GM21528 (cell line): ENCODE measurements at regions not wholly inside any gene's neighbourhood (a gene's known extent, or its start where the extent isn't known, plus 50 kb on each side); places are given as distances from the start of the nearest gene placed in this dataset.

Source experiments
- ATAC-seq: cut with Tn5 transposase; IDR thresholded peaks from one replicate; pipeline ENCODE4 v1.9.1; 2021; ENCODE audit warnings: mild to moderate bottlenecking, moderate library complexity; ENCODE audit not compliant: unreplicated experiment, low FRiP score

DNA sequence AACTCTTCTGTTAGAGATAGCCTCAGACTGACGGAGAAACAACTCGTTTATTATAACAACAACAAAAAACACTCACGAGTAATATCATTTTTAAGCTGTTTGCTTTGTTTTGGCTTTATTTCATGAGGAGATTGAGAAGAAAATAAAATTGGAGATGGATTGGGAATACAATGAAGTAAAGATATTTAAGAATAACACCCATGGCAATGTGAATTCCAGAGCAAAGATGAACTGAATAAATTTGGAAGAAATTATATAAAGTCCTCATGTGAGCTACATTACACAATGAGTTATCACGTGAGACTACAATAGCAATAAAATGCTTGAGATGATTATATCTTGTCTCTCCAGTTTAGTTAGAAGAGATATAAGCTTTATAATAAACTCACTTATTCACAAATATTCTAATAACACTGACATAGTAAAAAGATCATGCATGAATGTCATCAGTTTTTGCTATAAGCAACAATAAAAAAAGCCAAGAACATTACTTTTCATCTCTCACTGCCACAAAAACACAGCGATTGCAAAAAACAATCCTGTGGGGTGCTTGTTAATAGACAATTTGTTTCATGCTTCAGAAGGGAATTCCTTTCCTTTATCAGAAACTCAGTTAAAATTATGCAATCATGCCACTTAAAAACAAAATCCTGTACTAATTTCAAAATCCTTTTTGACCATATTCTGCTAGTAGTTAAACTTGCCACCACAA is 696.7 kb upstream of the MARCKS start:
- no peak for ATAC-seq

DNA sequence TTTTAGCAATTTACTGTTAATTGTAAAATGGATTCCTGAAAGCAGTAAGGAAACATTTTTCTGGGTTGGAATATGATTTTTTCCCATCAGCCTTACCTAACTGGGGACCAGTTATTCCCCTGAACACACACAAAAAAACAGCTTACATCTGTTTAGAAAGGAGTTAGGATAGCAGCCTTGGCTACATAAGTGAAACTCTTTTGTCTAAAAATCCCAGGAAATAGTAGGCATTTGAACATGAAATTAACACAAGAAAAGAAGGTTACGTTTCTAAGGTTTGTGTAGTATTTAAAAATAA is 696.2 kb upstream of the MARCKS start:
- ATAC-seq, result no peak

DNA sequence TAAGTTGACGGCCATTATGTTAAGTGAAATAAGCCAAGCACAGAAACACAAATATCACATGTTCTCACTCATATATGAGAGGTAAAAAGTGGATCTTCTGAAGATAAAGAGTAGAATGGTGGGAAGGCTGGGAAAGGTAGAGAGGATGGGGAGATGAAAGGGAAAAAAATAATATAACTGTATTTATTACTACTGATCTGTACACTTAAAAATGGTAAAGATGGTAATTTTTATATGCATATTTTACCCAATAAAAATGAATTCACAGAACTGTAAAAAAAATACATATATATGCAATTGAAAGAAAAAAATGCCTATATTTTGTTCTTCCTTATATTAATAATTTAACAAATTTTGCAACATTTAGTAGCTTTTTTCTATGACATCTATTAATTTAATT is 694.4 kb upstream of the MARCKS start:
- ATAC-seq, result no peak

DNA sequence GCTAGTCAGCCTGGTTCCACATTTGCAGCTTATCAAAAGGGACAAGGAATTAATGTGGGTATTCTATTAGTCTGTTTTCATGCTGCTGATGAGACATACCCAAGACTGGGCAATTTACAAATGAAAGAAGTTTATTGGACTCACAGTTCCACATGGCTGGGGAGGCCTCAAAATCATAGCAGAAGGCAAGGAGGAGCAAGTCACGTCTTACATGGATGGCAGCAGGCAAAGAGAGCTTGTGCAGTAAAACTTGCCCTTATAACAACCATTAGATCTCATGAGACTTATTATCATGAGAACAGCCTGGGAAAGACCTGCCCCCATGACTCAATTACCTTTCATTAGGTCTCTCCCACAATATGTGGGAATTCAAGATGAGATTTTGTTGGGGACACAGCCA is 689.1 kb upstream of the MARCKS start:
- ATAC-seq, result no peak

DNA sequence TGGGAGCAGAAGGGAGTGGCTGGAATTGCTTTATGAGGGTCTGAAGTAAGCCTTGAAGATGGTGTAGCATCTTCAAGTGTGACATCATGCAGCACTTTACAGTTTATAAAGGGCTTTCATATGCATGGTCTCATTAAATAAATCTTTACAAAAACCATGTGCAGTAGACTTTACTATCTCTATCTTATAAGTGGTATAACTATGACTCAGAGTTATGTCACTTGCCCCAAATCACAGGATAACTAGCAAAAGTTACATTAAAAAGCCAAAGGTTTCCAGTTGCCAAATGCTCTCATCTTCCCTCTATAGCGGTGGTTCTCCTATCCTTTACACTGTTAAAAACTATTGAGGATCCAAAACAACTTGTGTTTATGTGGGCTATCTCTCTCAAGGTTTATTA is 687.7 kb upstream of the MARCKS start:
- no peak for ATAC-seq

DNA sequence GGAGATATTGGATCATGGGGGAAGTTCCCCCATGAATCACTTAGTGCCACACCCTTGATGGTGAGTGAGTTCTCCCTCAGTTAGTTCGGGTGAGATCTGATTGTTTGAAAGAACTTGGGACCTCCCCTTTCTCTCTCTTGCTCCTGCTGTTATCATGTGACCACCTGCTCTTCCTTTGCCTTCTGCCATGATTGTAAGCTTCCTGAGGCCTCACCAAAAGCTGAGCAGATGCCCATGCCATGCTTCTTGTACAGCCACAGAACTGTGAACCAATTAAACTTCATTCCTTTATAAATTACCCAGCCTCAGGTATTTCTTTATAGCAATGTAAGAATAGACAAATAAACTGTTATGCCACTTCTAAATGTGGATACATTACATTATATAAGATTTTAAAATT is 686.7 kb upstream of the MARCKS start:
- ATAC-seq, result no peak

DNA sequence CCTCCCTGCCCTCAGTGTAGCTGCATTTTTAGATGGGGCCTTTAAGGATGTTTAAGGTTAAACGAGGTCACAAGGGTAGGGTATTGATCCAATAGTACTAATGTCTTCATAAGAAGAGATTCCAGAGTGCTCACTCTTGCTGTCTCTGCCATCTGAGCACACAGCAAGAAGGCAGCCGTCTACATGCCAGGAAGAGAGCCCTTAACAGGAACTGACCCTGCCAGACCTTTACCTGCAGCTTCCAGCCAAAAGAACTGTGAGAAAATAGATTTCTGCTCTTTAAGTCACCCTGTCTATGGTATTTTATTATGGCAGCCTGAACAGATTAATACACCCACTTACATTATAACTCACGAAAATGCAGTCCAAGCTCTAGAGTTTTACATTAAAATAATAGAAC is 685.3 kb upstream of the MARCKS start:
- ATAC-seq, result no peak

DNA sequence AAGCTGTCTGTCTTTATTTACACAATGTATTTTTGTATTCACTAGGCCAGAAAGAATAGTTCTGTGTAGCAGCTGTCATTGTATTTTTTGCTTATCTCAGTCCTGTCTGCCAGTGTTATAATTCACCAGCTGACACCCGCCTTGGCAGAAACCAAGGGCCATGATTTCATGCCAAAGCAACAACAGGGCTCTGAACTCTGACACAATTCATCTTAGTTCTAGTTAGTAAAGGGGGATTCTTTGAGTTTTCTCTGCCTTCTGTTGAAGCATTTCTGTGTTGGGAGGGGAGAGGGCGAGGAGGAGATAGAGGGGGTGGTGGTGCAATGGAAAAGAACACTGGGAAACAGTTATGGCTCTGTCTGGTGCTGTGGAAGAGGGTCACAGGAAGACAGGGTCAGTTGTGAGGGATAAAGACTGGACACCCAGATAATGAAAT is 684.6 kb upstream of the MARCKS start:
- ATAC-seq, result no peak

DNA sequence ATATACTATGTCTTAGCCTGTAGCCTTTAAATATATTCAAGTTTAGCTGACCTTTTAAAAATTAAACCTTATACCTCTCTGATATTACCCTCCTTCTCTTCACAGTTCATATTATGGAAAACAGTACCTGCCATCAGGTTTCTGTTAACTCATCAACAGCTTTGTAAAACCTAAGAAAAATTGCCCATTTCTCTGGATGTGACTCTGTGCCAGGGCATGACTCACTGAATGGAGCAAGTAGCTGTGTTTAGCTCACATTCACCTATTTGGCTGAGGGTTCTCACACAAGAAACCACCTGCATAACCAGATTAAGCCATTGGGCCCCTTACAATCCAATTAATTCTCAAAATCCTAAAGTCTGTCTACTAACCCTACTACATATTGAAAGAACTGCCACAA is 678.8 kb upstream of the MARCKS start:
- no peak for ATAC-seq

DNA sequence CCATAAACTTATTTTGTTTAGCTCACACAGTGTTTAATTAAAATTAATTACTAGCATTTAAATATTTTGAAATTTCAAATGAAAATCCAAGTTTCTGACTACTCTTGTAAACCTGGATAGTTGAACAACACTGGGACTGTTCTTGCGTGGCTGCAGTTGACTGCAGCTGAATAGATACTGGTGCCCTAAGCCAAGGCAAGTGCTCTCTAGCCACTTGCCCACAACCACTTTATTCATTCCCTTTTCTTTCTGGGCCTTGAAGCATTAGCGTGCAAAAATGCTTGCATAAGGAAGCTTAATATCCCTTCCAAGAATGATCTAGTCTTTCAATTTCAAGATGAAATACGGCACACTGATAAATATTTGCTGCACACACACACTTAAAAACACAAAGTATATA is 676.0 kb upstream of the MARCKS start:
- no peak for ATAC-seq

DNA sequence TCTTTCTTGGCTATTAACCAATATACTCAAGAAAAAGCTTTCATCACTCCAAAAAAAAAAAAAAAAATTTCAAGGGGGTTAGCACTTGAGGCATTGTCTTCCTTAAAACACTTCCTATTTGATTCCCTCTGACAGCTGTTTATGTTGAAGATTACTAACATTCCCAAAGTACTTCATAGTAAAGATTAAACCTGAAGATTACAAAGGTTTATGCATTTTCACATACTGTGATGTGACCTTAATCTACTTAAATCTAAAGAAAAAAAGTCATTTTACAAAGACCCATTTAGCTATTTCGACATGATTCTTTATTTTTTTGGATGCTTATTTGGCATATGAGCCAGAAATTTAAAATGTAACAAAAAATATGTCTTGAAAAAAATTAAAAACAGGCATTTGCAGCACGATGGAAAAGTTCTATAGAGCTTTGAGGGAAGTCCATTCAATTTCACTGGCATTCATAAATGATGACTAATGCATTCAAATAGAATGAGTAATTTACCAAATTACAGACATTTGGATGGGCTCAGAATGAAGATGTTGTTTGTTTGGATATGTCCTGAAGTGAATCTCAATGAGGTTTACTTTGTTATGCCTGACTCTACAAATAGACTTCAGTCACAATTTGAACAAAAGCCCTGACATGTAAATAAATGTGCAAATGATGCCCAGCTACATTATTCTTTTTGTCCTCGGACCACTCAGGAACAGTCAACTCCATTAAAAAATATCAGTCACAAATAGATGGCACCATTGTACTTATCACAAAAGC is 674.6 kb upstream of the MARCKS start:
- no peak for ATAC-seq

DNA sequence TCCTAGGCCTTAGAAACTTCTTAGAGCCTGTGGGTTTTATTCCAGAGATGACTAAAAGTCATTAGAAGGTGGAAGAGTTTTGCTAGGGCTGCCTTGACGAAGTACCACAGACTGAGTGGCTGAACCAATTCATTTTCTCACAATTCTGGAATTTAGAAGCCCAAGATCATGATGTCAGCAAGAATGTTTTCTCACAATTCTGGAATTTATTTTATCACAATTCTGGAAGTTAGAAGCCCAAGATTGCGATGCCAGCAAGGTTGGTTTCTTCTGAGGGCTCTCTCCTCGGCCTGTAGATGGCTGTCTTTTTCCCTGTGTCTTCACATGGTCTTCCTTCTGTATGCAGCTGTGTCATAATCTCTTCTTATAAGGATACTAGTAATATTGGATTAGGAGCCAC is 672.9 kb upstream of the MARCKS start:
- no peak for ATAC-seq

DNA sequence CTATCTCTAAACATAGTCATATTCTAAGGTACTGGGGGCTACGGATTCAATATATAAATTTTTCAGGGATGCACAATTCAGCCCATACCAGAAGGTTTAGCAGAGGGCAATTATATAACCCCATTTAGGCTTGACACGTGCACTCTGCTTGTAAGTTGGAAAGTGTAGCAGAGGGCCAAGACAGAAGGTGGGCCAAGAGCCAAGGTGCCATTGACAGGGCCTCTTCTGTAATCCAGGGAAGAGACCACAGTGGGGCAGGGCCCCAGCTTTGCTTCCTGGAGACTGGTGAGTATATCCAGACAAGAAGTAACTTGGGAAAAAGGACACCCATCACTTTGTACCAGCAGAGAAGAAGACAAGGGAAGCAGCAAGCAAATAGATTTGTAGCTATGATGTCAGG is 672.4 kb upstream of the MARCKS start:
- no peak for ATAC-seq

DNA sequence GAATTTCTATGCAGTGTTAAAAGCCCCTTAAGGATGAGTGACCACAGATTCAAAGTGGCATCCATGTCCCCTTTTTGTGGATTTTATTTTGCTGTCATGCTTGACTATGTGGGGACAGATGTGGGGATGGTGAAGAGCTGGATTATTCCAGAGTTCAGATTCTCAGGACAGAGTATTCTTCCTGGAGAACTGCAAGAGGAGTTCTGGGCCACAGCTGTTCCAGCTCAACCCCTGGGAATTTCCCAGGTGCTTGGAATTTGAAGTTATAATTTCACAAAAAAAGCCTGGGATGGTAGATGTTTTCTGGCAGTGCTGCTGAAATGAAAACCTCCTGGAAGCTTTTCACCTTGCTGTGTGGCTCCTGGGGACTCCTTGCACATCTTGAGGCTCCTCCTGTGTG is 671.8 kb upstream of the MARCKS start:
- no peak for ATAC-seq

DNA sequence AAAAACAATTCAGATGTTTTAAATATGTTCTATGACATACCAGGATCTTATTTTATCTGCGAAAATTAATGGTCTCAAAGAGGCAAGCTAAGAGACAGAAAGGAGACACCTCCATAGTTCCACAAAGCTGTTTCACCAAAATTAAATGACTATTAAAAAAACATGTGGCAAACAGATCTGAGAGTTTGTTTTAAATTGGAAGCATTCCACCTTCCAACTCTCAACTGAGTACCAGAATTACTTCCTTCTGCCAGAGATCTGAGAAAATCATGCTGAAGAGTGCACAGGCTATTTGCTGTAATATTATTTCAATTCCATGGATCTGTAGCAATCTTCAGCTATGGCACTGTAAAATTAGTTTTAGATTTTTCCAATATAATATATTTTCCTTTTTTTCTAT is 669.5 kb upstream of the MARCKS start:
- no peak for ATAC-seq

DNA sequence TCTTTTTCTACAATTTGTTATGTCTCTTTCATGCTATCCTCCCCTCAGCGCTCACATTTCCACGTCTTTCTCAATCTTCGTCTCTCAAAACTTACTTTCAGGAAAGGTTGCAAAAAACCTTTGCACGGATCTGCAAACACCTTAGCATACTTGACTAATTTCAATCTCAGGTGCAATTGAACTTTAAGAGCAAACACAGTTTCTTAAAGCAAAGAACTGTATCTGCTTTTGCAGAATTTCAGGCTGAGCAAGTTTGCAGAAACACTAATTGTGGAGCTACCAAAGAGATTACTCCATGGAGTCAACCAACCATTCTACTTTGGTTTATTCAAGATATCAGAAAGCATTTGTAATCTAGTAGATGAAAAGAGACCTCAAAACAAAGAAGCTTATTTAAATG is 668.2 kb upstream of the MARCKS start:
- ATAC-seq, result no peak

DNA sequence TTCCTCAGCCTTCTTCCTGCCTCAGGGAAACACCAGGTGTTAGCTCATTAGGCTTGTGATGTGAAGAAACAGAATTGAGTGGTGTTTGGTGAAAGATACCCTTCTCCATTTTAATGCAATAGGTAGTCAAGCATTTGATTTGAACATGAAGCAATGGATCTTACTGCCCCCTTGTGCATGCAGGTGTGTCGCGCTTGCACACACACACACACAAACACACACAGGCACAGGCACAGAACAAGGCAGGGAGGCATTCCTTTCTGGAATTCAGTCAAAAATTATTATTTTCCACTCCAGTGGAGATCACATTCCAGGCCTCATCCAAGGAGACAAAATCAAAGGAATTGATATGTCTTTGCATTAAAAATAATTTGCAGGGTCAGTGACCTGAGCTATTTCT is 667.0 kb upstream of the MARCKS start:
- ATAC-seq, result no peak

DNA sequence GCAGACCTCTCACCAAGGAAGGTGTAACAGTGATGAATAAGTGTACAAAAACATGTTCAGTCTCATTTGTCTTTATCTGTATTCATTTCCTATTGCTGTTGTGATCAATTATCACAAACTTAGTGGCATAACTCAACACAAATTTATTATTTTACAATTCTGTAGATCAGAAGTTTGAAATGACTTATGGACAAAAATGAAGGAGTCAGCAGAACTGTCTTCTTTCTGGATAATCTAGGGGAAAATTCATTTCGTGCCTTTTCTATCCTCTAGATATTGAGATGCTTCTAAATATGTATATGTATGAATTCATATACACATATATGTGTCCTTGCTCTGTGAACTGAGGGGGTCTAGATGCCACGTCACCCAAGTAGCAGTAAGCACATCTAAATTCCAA is 663.1 kb upstream of the MARCKS start:
- no peak for ATAC-seq

DNA sequence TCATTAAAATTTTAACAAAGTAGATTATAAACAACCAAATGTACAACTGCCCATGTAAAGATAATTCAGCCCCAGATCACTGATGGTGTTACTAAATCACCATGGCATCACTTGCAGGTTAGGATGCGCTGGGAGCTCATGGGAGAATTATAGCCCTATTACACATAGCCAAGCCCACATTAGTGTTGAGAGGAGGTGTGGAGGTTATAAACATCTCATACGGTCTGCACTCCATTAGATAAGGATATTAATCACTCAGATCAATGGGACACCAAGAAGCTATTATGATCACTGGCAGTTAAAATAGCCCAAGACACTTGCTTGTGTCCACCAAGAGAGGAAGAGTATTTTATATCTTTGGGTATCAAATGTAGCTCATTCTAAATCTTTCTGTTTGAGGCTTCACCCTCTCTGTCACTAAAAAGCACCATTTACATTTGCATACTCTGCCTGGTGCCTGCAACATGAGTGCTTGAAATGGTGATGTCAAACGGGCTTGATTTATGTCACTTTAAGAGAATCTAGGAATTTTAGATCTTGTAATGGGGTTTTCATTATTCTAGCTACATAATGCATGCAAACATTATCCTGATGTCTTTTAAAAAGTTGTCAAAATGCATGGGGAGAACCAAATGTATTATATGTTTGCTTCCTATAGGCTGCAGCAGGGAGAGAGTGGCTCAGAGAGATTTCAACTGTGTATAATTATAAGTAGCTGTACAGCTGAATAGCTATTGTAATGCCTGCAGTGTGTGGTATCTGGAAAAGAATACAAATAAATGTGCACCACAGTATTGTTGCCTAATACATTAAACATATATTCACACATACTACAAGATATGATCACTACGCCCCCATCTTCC is 654.1 kb upstream of the MARCKS start:
- ATAC-seq, result no peak

DNA sequence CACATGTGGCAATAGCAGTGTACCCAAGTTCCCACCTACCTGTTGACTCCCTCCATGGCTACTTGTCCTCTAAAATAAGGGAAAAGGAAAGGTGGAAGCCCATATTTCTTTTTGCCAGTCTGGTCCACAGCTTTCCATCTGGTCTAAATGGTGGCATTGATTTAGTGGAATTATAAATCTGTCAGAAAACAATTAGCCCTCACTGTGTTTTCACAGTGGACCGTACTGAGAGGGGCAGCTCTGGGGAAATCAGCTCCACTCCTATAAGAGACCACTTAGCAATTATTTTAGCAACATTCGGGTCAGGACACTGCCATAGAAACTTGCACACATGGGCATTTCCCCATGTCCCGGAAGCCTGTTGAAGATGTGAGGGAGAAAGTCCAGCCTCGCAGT is 653.4 kb upstream of the MARCKS start:
- no peak for ATAC-seq

DNA sequence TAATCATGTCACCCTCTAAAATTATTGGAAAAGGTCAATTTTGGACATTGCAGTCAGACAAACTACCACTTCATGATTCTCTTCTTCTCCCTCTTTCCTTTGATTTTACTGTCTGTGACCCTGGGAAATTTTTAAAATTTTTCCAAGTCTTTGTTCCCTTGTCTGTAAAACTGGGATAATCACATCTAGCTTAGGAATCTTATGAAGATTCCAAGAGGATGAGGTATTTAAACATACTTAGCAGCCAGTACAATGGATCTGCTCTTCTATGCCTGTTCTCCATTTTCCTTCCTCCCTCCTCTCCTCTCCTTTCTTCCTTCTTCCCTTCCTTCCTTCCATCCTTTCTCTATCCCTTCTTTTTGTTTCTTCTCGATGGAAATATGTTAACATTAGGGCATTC is 651.6 kb upstream of the MARCKS start:
- ATAC-seq, result no peak

DNA sequence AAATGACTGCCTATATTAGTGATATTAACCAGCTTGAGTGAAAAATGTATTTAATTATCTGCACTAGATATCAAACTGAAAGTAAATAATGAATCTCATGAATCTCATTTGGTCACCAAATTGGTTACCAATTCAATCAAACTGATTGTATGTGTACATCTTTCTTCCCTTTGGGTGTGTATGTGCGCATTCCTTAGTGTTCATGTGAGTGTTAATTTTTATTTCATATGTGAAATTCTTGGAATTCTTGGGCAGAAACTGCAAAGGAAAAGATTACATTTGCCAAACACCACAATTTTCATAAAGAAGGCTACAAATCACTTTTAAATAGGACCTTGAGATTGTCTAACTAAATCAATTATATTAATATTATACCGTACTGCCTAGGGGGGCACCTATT is 648.4 kb upstream of the MARCKS start:
- no peak for ATAC-seq
